BJ (cell line): ENCODE measurements at regions not wholly inside any gene's neighbourhood (a gene's known extent, or its start where the extent isn't known, plus 50 kb on each side); places are given as distances from the start of the nearest gene placed in this dataset.

Source experiments
- CTCF ChIA-PET: fragments of 350-600 bp; formaldehyde crosslinking; extraction: SDS; loops from one replicate; lab custom pipeline; 2021; ENCODE audit warnings: antibody characterized with exemption, inconsistent platforms; lab: Yijun Ruan, JAX
- POLR2A ChIA-PET: fragments of 300-600 bp; sonication (Branson Sonifier 250); formaldehyde crosslinking; extraction: SDS; loops from one replicate; lab custom pipeline; 2021; ENCODE audit warnings: antibody characterized with exemption; lab: Charles Lee
- DNase-seq: peaks from one replicate; pipeline ENCODE4 v3.0.0-alpha.2; 2011; ENCODE audit warnings: low read depth
- H3K27me3 ChIP-seq: 2 replicates; pipeline ENCODE4 v1.6.0; 2011; ENCODE audit warnings: low read length; ENCODE audit not compliant: control insufficient read depth, insufficient read depth
- H3K36me3 ChIP-seq: 2 replicates; pipeline ENCODE4 v1.5.1; 2011; ENCODE audit warnings: low read length; ENCODE audit not compliant: control insufficient read depth, insufficient read depth
- H3K4me3 ChIP-seq: 2 replicates; pipeline ENCODE4 v1.5.1; 2011; ENCODE audit warnings: low read depth, mild to moderate bottlenecking, control low read depth, low read length
- TF ChIP-seq, protein P1 (sequence below): IDR thresholded peaks from 2 replicates; pipeline ENCODE4 v1.5.1; 2011; ENCODE audit warnings: low read depth, mild to moderate bottlenecking, control low read depth, inconsistent platforms, low read length, moderate library complexity; ENCODE audit not compliant: insufficient read depth

DNA sequence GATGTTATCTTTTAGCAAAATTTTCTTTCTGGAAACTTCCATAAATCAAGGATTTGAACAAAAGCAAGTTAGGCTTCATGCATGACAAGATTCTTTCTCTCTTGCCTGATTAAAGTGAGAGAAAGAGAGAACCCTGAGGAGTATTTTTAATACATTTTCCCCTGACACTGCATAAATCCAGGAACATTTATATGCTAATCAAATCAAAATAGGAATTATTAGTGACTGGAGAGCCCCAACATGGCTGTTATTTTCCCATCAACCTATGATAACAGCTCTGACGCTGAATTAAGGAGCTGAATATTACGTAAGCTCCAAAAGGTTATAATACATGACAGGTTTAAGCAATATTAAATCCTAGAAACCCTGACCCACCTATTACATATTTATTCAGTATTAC is 930.2 kb upstream of the PIK3C3 start:
- H3K36me3 ChIP-seq: no peaks in the 10 kb centered on the region
- CTCF ChIA-PET: no interaction called here

GRCh38 chr18:41022484-41022883 is 932.5 kb upstream of the PIK3C3 start:
- Histone ChIP-seq H3K27me3 (no peaks in the 10 kb centered on the region), H3K36me3 (no peaks in the 10 kb centered on the region), H3K4me3 (no peak overlapping the region)
- no peak for DNase-seq
- TF ChIP-seq, protein P1, sequence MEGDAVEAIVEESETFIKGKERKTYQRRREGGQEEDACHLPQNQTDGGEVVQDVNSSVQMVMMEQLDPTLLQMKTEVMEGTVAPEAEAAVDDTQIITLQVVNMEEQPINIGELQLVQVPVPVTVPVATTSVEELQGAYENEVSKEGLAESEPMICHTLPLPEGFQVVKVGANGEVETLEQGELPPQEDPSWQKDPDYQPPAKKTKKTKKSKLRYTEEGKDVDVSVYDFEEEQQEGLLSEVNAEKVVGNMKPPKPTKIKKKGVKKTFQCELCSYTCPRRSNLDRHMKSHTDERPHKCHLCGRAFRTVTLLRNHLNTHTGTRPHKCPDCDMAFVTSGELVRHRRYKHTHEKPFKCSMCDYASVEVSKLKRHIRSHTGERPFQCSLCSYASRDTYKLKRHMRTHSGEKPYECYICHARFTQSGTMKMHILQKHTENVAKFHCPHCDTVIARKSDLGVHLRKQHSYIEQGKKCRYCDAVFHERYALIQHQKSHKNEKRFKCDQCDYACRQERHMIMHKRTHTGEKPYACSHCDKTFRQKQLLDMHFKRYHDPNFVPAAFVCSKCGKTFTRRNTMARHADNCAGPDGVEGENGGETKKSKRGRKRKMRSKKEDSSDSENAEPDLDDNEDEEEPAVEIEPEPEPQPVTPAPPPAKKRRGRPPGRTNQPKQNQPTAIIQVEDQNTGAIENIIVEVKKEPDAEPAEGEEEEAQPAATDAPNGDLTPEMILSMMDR: no peak
- ChIA-PET CTCF (no interaction called here), POLR2A (no interaction called here)

More for the DNA sequence above, 930.2 kb upstream of the PIK3C3 start:
- TF ChIP-seq, protein P1: no peak
- POLR2A ChIA-PET: no interaction called here
- H3K27me3 ChIP-seq: no peaks in the 10 kb centered on the region
- DNase-seq: no peak
- no peak overlapping the region for H3K4me3 ChIP-seq

DNA sequence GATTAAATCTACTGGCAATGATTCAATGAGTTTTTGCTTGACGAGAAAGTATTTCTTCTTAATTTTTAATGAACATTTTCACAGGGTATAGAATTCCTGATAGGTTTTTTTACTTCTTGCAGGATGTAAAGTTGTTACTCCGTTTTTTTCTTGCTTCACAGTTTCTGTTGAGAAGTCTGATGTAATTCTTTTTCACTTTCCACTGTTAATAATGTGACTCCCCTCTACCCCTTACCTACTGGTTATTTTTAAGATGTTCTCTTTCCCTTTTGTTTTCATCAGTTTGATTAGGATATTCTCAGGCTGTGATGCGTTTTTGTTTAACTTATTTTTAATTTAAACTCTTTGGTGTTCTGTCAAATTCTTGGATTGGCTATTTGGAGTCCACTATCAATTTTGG is 933.9 kb upstream of the PIK3C3 start:
- TF ChIP-seq, protein P1: no peak
- no peak for DNase-seq
- Histone ChIP-seq H3K4me3 (no peak overlapping the region), H3K36me3 (no peaks in the 10 kb centered on the region), H3K27me3 (no peaks in the 10 kb centered on the region)
- CTCF ChIA-PET: no interaction called here
- POLR2A ChIA-PET: no interaction called here

DNA sequence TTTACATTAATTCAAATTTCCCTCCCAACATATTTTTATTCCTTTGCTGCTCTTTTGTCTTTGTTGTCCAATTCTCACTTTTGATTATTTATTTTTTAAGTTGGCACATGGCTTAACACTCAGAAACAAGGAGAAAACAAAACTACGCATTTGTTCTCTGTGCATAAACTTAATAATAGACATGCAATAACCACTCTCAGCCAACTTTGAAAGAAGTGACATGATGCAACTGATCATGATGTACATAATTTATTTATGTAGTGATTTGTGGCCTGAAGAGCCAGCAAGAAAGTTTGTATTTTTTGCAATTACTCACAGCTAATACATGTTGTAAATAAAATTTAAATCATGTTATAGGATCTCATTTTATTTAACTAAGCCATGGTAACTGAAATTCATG is 942.8 kb upstream of the PIK3C3 start:
- Histone ChIP-seq H3K27me3 (no peaks in the 10 kb centered on the region), H3K36me3 (no peaks in the 10 kb centered on the region), H3K4me3 (no peak overlapping the region)
- TF ChIP-seq, protein P1: no peak
- no peak for DNase-seq
- POLR2A ChIA-PET: no interaction called here
- CTCF ChIA-PET: no interaction called here

DNA sequence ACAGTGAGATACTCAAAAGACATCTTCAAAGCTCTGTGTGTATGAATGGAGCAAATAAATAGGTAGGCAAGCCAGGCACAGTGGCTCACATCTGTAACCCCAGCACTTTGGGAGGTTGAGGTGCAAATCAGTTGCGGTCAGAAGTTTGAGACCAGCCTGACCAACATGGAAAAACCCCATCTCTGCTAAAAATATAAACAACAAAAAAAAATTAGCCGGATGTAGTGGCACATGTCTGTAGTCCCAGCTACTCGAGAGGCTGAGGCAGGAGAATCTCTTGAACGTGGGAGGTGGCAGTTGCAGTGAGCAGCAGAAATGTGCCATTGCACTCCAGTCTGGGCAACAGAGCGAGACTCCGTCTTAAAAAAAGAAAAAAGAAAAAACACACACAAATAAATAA is 945.1 kb upstream of the PIK3C3 start:
- Histone ChIP-seq H3K27me3 (no peaks in the 10 kb centered on the region), H3K4me3 (no peak overlapping the region), H3K36me3 (no peaks in the 10 kb centered on the region)
- no peak for DNase-seq
- ChIA-PET CTCF (no interaction called here), POLR2A (no interaction called here)
- TF ChIP-seq, protein P1: no peak
